GM21723 (cell line): ENCODE measurements at regions not wholly inside any gene's neighbourhood (a gene's known extent, or its start where the extent isn't known, plus 50 kb on each side); places are given as distances from the start of the nearest gene placed in this dataset.

Experiments
- ATAC-seq: cut with Tn5 transposase; IDR thresholded peaks from one replicate; pipeline ENCODE4 v1.9.1; 2021; ENCODE audit warnings: mild to moderate bottlenecking, moderate library complexity; ENCODE audit not compliant: unreplicated experiment

DNA sequence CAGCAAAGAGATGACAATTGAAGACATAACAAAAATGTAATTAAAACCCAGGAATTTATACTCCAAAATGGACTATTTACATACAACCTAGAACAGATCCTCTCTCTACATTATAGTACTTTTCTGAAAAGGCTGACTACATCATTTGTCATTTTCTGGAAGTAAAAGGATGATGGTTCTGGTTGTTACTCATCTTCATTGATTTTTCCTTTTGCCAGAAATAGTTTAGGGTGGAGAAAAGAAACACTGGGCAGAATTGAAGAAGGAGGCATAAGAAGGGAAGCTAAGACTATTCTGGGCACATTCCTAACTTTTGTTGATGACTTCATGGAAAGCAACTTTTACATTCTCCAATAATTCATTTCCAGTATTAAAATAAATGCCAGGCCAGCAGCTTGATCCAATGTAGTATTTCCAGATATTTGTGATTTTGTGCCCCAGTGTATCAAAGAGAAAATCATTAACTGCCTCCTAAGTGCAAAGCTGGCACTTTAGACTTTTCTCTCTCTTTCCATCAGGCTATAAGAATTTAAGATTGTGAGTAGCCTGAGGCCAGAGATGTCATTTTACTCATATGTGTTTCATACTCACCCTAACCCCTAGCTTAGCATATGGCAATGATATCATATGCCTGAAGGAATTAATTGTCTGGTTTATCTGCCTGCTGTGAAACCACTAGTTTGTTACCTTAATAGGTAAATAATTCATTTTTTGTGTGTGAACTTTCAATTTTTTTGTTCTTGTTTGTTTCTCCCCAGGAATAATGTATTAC, 369.5 kb upstream of the LYPLAL1 start:
- ATAC-seq, result no peak

DNA sequence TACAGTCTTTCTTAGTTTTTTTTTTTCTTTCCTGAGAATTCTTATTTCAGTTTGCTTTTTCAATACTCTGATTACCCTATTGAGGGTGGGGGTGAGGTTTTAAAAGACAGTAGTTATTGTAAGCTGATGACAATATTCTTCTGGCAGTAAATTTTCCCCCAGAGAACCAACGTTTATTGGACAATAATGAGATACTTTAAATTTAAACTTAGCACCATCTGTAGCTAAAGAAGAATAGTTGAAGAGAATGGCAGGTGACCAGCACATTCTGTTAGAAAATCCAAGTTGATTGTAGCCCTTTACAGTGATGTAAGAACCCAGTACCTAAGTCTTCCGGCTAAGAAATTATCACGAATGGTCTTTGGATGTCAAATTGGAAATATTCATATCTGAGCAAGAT, 364.6 kb upstream of the LYPLAL1 start:
- no peak for ATAC-seq

DNA sequence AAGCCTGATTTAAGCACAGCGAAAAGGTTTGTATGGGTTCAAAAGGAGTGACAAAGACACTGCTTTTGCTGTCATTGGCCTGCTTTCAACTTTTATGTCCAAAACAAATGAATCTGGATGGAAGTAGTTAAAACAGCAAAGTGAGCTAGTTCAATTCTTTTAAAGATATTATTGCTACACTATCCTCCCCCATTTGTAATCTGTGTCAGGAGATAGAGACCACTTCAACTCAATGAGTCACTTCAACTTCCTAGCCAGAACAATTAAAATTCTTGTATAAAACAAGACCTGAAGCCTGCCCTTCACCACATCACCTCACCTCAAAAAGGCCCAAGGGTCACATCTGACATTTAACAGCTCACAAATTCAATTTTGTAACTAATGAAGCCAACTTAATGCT, 364.1 kb upstream of the LYPLAL1 start:
- no peak for ATAC-seq

DNA sequence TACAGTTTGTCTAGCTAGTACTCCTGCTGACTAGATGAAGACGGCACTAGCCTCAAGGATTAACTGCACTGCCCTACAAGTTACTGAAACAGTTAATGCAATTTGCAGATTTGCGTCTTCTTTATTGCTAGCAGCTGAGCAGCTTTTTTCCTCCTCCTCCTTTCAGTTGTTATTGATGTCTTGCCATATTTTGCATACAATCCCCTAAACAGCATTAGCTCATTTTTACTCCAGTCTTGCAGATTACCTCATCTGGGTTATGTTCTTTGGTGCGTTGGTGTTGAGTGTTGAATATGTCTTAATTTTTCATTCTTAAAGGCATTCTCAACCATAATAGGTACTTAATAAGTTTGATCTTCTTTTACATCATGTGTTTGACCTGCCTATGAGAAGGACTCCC, 363.4 kb upstream of the LYPLAL1 start:
- no peak for ATAC-seq

DNA sequence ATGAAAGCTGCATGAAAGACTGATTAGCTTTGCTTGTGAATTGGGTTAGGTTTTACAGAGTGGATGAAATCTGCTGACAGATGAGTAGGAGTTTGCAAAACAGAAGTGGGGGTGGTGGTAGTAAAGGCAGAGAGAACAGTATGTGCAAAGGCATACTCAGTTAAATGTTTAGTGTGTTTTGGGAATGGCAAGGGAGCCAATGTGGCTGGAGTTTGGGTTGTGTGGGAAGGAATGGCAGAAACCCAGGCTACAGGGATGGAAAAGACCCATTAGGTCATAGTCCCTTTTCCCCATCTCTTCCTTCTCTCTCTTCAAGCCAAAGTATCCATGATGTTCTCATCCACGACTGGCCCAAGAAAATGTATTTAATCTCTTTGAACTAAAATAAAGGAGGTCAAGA, 362.2 kb upstream of the LYPLAL1 start:
- no peak for ATAC-seq

DNA sequence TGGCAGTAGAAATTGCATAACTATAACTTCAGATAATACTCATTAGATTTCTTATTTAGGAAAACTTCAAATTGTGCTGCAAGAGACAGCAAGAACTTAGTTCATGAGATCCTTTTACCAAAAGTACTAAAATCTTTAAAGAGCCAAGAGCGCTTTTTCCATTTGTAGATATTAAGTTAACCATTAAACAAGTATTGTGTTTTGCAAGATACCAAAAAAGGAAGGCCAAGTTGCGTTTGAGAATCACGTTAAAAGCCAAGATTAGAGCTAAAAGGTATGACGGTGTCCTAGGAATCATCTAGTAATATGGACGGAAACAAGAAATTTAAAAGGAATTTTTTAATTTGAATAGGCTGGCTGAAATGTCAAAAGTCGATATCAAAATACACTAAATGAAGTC, 361.3 kb upstream of the LYPLAL1 start:
- ATAC-seq, result no peak

DNA sequence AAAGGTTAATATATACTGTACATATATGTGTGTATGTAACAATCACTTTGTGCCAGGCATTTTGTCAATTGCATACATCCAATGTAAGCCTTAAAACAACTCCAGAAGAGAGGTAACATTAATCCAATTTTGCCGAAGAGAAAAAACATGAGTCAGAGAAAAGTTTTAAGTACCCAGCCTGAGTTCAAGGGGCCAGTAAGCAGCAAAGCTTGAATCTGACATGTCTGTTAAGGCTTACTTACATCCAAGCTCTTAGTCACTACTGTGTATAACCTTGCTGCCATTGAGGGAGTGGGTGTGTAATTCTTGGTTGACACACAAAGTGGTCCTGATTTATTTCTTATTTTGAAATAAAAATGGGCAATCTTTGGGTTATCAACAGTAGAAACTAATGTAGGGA, 360.4 kb upstream of the LYPLAL1 start:
- ATAC-seq, result no peak

DNA sequence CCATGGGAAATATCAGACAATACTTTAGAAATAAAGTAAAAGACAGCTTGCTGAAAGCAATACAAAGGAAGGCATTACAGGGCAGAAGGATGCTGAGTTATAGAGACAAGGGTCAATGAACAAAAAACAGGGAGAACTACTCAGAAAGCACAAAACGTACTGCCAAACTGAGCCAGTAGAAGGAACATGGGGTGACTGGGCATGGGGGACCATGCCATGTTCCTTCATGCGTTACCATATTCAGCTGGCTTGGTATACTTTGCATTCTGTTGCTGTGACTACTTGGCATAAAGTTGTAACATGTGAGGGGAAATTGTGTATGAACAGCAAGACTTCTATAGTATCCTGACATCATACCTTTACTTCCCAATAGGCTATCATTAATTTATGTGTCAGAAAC, 358.6 kb upstream of the LYPLAL1 start:
- no peak for ATAC-seq

DNA sequence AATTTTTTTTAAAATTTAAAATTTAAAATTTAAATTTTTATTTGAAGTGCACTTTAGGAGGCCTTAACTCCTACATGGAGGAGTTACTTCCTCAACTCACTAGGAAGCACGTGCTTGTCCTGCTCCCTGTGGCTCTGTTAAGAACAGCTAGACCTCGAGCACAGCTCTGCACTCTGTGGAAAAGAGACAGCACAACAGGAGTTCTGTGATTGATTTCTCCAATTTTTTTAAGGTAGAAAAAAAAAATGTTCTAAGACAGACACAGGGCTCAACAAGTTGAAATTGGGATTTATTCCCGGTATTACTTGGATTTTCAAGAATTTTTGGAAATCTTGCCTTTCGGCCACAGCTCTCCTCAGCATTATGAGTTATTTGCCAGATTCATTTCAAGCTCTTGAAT, 356.6 kb upstream of the LYPLAL1 start:
- no peak for ATAC-seq

DNA sequence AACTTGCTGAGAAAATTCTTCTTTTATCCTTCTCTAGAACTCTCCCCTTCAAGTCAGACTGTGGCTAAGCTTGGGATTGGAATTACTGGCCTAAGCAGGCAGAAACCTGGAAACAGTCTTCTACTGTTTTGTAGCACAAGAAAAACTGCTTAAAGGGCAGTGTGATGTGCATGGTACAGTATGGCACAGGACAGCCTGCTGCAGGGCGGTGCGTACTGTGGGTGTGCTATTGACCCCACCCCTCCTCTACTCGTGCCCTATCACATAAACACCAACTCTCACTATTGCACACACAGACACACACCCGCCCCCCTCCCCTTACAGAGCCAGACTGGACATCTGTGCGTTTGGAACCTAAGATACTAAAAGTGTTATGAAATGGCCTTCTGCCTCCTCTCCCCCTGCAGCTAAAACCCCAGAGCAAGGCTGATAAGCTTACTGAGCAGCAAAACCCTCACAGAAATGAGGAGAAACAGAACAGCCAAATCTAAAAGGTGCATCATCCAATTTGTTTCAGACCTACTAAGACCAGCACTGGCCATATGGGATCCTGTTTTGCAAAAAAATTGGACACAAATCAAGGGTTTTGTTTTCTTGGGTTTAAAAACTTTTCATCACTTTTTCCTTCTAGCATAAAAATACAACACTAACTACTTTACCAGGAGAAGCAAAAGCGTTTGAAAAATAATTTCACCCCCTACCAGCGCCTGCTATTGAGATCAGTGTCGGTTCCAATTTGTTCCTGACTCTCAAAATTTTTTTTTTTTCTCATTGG, 355.8 kb upstream of the LYPLAL1 start:
- no peak for ATAC-seq

DNA sequence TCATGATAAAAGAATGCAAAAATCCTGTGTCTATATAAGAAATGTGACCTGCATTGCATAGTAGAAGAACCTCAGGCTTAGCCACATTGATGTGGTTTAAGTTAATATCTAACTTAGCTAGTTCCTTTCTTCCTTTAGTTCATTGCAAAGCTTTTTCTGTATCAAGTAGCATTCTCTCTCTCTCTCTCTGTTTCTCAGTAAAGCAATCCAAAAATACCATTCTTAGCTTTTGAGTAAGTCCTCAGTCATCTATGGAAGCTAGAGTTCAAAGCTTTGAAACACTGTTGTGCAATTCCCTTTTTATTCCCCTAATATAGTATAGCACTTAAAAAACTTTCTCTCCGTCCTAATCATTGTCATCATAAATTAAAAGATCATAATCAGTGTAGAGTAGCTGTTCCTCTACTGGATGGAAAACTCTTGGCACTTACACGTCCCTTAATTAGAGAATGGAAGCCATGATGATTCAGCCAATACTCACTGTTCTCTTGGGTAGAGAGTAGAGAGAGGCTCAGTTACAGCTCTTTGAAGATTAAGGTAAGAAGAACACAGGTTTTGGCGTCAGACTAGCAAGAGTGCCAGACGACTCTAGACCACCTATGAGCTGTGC, 350.3 kb upstream of the LYPLAL1 start:
- no peak for ATAC-seq

DNA sequence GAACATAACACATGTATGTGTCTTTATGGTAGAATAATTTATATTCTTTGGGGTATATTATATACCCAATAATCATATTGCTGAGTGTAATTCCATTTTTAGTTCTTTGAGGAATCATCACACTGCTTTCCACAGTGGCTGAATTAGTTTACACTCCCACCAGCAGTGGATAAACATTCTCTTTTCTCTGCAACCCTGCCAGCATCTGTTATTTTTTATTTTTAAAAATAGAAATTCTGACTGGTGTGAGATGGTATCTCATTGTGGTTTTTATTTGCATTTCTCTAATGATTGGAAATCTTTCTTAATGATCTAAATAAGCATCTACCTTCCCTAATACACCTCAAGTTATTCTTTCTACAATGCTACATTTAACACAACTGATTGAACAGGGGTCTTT, 346.2 kb upstream of the LYPLAL1 start:
- no peak for ATAC-seq

DNA sequence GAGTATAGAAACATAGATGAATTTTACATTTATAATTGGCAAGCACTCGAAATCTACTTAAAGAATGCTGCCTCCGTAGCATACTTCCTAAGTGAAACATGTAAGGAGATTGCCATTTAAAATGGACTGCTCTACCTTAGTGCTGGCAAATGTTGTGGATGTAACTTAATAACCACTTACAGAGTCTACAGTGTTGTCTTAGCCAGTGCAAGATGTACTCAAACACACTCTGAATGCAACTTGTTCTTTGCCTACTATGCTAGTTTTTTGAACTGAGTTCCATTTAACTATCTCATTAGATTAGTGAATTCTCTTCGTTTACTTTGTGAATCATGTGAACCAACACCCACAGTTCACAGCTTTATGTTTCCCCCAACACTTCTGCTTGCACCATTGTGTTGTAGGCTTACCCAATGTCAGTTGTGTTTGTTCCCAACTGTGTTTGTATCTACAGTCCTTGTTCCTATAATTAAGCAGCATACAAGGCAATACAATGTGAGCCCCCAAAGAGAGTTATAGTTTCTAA, 345.5 kb upstream of the LYPLAL1 start:
- no peak for ATAC-seq

DNA sequence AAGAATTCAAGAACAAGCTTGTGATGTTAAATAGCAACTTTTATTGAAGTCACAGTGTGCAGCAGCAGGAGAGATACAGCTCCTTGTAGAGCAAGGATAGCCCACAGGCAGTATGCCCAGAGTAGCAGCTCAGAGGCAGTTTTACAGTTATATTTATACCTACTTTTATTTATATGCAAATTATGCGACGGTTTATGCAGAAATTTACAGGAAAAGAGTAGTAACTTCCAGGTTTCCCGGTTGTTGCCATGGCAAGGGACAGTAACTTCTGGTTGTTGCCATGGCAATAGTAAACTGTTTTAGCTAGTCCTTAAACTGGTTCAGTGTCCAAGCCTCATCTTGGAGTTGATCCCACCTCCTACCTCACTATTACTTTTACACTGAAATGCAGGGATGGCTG, 344.6 kb upstream of the LYPLAL1 start:
- no peak for ATAC-seq

DNA sequence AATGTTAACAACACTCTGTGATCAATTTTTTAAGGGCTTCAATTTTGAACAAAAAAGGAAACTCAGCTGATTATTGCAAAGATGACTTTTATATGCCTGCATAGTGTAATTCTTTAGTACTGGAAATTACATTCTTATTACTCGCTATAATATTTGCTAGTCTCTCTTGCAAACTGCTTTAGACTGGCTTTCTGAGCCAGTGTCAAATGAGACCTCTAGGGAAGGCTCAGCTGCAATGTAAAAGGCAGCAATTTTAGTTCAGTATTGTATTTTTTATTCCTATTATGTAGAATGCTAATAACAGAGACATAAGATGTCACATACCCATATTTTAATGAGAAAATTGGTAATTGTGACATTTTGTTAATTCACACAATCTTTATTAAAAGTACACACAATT, 338.1 kb upstream of the LYPLAL1 start:
- no peak for ATAC-seq

DNA sequence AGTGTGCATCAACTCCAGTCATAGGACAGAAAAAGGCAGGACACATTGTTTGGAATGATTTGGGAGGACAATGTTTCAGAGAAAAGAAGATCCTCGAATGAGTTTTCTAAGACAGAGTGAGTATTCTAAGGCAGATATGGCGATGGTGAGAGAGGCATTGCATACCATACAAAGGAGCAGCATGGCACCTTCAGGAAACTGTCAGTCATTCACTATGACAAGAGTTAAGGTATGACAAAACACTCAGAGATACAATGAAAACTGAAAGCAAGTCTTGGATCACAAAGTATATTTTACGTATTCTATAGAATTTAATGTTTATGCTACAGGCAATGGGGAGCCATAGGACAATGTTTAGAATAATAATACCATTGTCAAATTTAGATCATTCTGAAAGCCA, 337.4 kb upstream of the LYPLAL1 start:
- no peak for ATAC-seq

DNA sequence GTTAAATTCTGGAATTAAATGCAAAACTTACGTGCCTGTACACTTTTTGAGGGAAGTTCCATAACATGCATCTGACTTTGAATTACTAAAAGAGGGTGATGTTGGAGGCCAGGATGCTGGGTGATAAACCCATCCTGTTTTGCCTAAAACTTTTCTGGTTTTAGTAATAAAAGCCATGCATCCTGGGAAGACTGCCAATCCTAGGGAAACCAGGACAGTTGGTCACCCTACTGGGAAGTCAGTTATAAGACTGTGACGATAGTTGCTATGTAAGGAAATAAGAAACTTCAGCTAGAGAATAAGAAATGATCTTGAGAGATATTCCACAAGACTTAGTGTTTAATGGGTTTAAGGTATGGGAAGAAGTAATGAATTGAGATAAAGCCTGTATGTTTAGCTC, 336.6 kb upstream of the LYPLAL1 start:
- no peak for ATAC-seq

DNA sequence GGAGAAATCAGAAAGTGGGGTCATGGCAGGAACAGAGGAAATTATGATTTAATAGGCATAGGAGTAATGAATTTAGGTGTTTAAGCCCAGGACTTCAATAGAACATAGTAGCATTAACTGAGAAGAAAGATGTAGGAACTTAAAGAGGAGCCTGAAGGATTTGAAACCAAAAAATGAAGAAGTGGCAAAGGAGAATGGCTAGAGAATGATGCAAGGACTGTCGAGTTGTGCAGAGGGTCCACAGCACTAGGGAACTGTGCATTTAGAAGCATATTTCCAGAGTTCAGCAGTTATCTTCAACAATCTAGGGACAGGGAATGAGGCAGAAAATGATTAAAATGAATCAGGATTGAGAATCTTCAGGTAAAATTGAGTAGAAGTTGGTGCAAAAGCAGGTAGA, 328.1 kb upstream of the LYPLAL1 start:
- ATAC-seq, result no peak

DNA sequence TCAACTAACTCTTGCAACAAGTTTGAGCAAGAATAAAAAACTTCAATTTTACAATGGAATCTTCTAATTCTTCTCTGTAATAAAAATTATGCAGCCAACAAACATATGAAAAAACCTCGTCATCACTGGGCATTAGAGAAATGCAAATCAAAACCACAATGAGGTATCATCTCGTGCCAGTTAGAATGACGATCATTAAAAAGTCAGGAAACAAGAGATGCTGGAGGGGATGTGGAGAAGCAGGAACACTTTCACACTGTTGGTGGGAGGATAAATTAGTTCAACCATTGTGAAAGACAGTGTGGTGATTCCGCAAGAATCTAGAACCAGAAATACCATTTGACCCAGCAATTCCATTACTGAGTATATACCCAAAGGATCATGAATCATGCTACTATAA, 327.5 kb upstream of the LYPLAL1 start:
- ATAC-seq, result no peak

DNA sequence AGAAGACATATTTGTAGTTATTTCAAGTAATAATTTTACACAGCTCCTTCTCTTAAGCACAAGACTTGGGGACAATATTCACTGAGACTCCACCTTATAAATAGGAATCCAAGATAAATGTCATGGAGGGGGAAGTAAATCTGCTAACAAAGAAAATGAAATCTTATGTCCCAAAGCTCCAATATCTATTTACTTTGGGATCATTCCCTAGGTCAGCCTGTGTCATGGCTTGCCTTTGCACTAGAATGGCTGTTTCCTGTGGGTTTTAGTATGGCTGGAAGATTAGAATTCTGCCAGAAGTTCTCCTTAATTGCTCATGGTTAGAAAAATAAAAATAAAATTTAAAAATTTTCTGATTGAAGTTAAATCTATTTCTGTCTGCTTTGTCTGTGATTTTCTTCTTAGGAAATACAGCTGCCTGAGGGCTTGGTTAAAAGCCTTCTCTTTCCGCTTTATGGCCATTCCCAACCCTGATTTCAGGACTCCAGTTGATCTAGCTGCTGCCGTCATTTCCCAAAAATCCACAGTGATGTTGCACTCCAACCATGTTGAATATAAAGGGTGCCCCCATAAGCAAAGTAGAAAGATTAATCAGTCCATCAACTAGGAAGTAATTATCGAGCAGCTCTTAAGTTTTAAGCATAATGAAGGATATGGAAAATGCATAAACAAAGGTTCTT, 326.4 kb upstream of the LYPLAL1 start:
- ATAC-seq, result no peak

DNA sequence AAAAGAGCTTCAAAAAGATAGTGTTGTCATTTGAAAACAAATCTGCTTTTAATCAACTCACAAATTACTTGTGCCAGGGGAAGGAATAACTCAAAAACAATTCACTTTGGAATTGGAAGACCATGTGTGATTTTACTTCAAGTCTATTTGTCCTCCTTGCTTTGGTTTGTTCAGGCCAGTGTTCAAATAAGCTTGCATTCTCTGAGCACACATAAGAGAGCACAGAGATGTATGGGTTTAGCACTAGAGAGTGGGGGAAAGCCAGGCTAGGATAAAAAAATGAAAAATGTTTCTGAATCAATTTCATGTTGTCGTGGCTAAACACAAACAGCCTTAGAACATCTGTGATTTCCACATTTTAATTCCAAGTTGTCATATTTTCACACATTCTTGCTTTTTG, 325.7 kb upstream of the LYPLAL1 start:
- ATAC-seq, result no peak
